OCI-LY7 (cell line): ENCODE measurements at regions not wholly inside any gene's neighbourhood (a gene's known extent, or its start where the extent isn't known, plus 50 kb on each side); places are given as distances from the start of the nearest gene placed in this dataset.

ENCODE experiments used
- BruUV-seq: library from RNA; stranded (reverse); fragments of 400-500 nt; replicated peaks from 2 replicates; lab custom pipeline; 2021; lab: Mats Ljungman, UMichigan
- CTCF ChIA-PET: fragments of 300-600 bp; sonication (Branson Sonifier 250); formaldehyde crosslinking; loops from one replicate; lab custom pipeline; 2022; ENCODE audit warnings: antibody characterized with exemption; ENCODE audit not compliant: unreplicated experiment; lab: Charles Lee
- POLR2A ChIA-PET: fragments of 300-600 bp; sonication (Branson Sonifier 250); formaldehyde crosslinking; loops from one replicate; lab custom pipeline; 2022; ENCODE audit warnings: antibody characterized with exemption; lab: Charles Lee
- DNase-seq: peaks from one replicate; pipeline ENCODE4 v3.0.0-alpha.2; 2015; ENCODE audit warnings: low spot score
- H2AFZ ChIP-seq: fragments of 200-600 bp; sonication (generic), shearing (Covaris generic); 2 replicates; pipeline ENCODE4 v1.6.1; 2014; ENCODE audit warnings: mild to moderate bottlenecking, antibody characterized with exemption, low read length, moderate library complexity
- H3K27ac ChIP-seq: fragments of 200-600 bp; sonication (generic); 2 replicates; pipeline ENCODE4 v1.5.1; 2014; ENCODE audit warnings: mixed run types, low read depth, mild to moderate bottlenecking, moderate library complexity, low read length, inconsistent platforms; ENCODE audit not compliant: poor library complexity, severe bottlenecking
- H3K36me3 ChIP-seq: fragments of 200-600 bp; sonication (generic); 2 replicates; pipeline ENCODE4 v1.6.1; 2014; ENCODE audit warnings: mild to moderate bottlenecking, antibody characterized with exemption, low read length, moderate library complexity, mixed read lengths; ENCODE audit not compliant: insufficient read depth
- H3K4me1 ChIP-seq: fragments of 200-600 bp; sonication (generic); 2 replicates; pipeline ENCODE4 v1.5.1; 2014; ENCODE audit warnings: mild to moderate bottlenecking, low read length; ENCODE audit not compliant: insufficient read depth, poor library complexity, severe bottlenecking
- H3K4me2 ChIP-seq: fragments of 200-600 bp; sonication (generic); 2 replicates; pipeline ENCODE4 v1.6.1; 2014; ENCODE audit warnings: mild to moderate bottlenecking, low read length
- H3K4me3 ChIP-seq: fragments of 200-600 bp; sonication (generic); 2 replicates; pipeline ENCODE4 v1.5.1; 2014; ENCODE audit warnings: mild to moderate bottlenecking, low read depth, low read length; ENCODE audit not compliant: poor library complexity, severe bottlenecking
- H3K79me2 ChIP-seq: fragments of 200-600 bp; sonication (generic); 2 replicates; pipeline ENCODE4 v1.6.1; 2016; ENCODE audit warnings: low read depth, mild to moderate bottlenecking, low read length, moderate library complexity, mixed read lengths; ENCODE audit not compliant: insufficient read depth
- H3K9me2 ChIP-seq: fragments of 200-600 bp; sonication (generic); 2 replicates; pipeline ENCODE4 v1.6.1; 2016; ENCODE audit warnings: mild to moderate bottlenecking, low read length, mixed read lengths; ENCODE audit not compliant: insufficient read depth
- H3K9me3 ChIP-seq: fragments of 200-600 bp; sonication (generic); 2 replicates; pipeline ENCODE4 v1.6.1; 2014; ENCODE audit warnings: mild to moderate bottlenecking, mixed run types, low read length, mixed read lengths
- H4K20me1 ChIP-seq: fragments of 200-600 bp; sonication (generic); 2 replicates; pipeline ENCODE4 v1.6.1; 2014; ENCODE audit warnings: mild to moderate bottlenecking, antibody characterized with exemption, low read length, moderate library complexity, mixed read lengths; ENCODE audit not compliant: insufficient read depth
- CTCF ChIP-seq: fragments of 200-600 bp; sonication (generic); conservative IDR thresholded peaks from 2 replicates; pipeline ENCODE4 v1.5.1; 2014; ENCODE audit warnings: mild to moderate bottlenecking, antibody characterized with exemption, low read length, moderate library complexity, mixed read lengths
- EZH2phosphoT487 ChIP-seq: fragments of 200-600 bp; sonication (generic); IDR thresholded peaks from 2 replicates; pipeline ENCODE4 v1.6.1; 2018; ENCODE audit warnings: low read depth, borderline replicate concordance, mild to moderate bottlenecking, mixed run types, antibody characterized with exemption, low read length, moderate library complexity, mixed read lengths
- intact Hi-C: fragments of 100-400 bp; cut with micrococcal nuclease; formaldehyde crosslinking; loops from one replicate; pipeline ENCODE4 v1.10.0; 2022; ENCODE audit not compliant: unreplicated experiment

GRCh38 chr2:182605166-182605565 is 110.9 kb upstream of the DNAJC10 start:
- ChIA-PET POLR2A (interaction anchor here (1.1 kb wide), 1 partner anchor 9 kb away, joined by 3 read pairs; no protein-coding TSS in a partner anchor), CTCF (no interaction called here)
- Histone ChIP-seq H3K9me3 (no peaks in the 10 kb centered on the region), H3K4me3 (no peak overlapping the region), H3K4me1 (no peaks in the 10 kb centered on the region), H3K27ac (no peak overlapping the region), H3K36me3 (no peaks in the 10 kb centered on the region), H3K79me2 (no peaks in the 10 kb centered on the region), H3K4me2 (no peak overlapping the region), H4K20me1 (no peaks in the 10 kb centered on the region), H2AFZ (no peak overlapping the region), H3K9me2 (no peaks in the 10 kb centered on the region)
- BruUV-seq = no TSS peak
- intact Hi-C loops = no loop called here
- no peak for TF ChIP-seq EZH2phosphoT487
- no peak for TF ChIP-seq CTCF
- no peak for DNase-seq

DNA sequence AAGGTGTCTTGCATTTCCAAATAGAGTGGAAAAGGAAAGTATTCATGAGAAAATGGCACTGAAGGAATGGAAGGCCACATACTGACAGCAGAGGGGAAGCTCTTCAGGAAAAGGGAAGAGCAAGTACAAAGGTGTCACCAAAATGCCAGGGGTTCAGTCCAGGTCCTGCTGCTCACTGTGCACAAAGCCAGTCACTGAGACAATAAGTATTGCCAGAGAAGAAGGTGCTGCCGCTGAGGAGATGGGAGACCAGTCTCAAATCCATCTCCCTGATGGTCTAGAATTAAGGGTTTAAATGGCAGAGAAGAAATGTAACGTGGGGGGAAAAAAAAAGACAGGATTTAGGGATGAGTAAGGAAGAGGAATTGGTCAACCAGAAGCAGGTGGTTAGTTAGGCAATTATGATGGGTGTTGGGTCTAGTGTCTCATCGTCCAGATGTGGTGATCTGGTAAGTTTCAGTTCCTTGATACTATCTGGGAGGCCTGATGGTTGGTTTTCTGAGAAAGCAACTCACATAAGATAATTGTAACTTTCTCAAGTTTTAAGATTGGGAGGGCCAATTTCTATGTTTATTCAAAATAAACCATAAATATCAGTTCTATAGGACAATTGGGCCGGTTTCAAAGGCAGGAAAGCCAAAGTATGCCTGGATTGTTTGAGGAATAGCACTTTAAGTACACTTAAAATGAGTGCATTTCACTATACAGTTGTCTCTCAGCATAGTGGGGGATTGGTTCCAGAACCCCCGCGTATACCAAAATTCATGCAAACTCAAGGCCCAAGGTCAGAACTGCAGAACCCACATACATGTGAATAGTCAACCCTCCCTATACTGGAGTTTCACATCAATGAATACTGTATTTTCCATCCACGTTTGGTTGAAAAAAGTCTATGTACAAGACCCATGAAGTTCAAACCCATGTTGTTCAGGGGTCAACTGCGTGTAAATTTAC is 109.1 kb upstream of the DNAJC10 start:
- Histone ChIP-seq H4K20me1 (no peaks in the 10 kb centered on the region), H3K4me3 (no peak overlapping the region), H3K9me2 (no peaks in the 10 kb centered on the region), H3K9me3 (no peaks in the 10 kb centered on the region), H3K36me3 (no peaks in the 10 kb centered on the region), H3K27ac (no peak overlapping the region), H2AFZ (no peak overlapping the region), H3K79me2 (no peaks in the 10 kb centered on the region), H3K4me1 (no peaks in the 10 kb centered on the region), H3K4me2 (no peak overlapping the region)
- DNase-seq = no peak
- TF ChIP-seq CTCF (no peak), EZH2phosphoT487 (no peak)
- intact Hi-C loops = no loop called here
- no TSS peak for BruUV-seq
- ChIA-PET POLR2A (no interaction called here), CTCF (no interaction called here)
